ENCODE measurements at regions not wholly inside any gene's neighbourhood (a gene's known extent, or its start where the extent isn't known, plus 50 kb on each side); places are given as distances from the start of the nearest gene placed in this dataset.

- H3K27me3 ChIP-seq: no peaks in the 10 kb centered on the region
- TF ChIP-seq CTCF (IDR thresholded peaks at IDR 0.05): no peak
- H3K4me1 ChIP-seq: no peaks in the 10 kb centered on the region
- intact Hi-C loops (cut with DNase I): no loop called here
- H3K9me3 ChIP-seq: no peaks in the 10 kb centered on the region
- H3K36me3 ChIP-seq: no peaks in the 10 kb centered on the region
- DNase-seq (ENCODE audit: low spot score in 2 of 2): no peak
- no peak overlapping the region for H3K4me3 ChIP-seq
- no peak overlapping the region for H3K27ac ChIP-seq
Observed at GRCh38 chr3:153260681-153261080, 98.7 kb downstream of the RAP2B start.

DNA sequence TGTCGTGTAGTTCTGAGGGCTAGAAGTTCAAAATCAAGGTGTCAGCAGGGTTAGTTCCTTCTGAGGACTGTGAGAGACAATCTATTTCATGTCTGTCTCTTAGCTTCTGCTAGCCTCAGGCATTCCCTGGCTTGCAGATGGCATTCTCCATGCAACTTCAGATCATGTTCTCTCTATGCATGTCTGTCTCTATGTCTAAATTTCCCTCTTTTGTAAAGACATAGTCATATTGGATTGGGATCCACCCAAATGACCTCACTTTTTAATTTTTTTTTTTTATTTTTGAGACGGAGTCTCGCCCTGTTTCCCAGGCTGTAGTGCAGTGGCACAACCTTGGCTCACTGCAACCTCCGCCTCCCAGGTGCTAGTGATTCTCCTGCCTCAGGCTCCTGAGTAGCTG is 104.6 kb downstream of the RAP2B start:
- intact Hi-C loops (cut with DNase I): no loop called here
- no peak for TF ChIP-seq CTCF (IDR thresholded peaks at IDR 0.05)
- Histone ChIP-seq H3K9me3 (no peaks in the 10 kb centered on the region), H3K4me3 (no peak overlapping the region), H3K27ac (no peak overlapping the region), H3K27me3 (no peaks in the 10 kb centered on the region), H3K4me1 (no peaks in the 10 kb centered on the region), H3K36me3 (no peaks in the 10 kb centered on the region)
- no peak for DNase-seq (ENCODE audit: low spot score in 2 of 2)

DNA sequence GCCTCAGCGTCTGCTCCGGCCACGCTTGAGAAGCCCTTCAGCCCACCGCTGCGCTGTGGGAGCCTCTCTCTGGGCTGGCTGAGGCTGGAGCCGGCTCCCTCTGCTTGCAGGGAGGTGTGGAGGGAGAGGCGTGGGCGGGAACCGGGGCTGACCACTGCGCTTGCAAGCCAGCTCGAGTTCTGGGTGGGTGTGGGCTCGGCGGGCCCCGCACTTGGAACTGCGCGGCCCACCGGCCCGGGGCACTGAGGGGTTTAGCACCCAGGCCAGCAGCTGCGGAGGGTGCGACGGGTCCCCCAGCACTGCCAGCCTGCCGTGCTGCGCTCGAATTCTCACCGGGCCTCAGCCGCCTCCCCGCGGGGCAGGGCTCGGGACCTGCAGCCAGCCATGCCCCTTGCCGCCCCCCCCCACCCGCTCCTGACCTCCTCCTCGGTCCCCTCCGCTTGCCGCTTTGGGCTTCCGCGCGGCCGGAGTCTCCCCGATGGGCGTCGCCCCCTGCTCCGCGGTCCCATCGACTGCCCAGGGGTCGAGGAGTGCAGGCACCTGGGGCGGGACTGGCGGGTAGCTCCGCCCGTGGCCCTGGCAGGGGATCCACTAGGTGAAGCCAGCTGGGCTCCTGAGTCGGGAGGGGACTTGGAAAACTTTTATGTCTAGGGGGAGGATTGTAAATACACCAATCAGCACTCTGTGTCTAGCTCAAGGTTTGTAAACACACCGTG is 106.7 kb downstream of the RAP2B start:
- H3K27me3 ChIP-seq: no peaks in the 10 kb centered on the region
- H3K27ac ChIP-seq: no peak overlapping the region
- H3K9me3 ChIP-seq: no peaks in the 10 kb centered on the region
- no peaks in the 10 kb centered on the region for H3K4me1 ChIP-seq
- DNase-seq (ENCODE audit: low spot score in 2 of 2): no peak
- H3K36me3 ChIP-seq: no peaks in the 10 kb centered on the region
- intact Hi-C loops (cut with DNase I): no loop called here
- TF ChIP-seq CTCF (IDR thresholded peaks at IDR 0.05): no peak
- H3K4me3 ChIP-seq: no peak overlapping the region

DNA sequence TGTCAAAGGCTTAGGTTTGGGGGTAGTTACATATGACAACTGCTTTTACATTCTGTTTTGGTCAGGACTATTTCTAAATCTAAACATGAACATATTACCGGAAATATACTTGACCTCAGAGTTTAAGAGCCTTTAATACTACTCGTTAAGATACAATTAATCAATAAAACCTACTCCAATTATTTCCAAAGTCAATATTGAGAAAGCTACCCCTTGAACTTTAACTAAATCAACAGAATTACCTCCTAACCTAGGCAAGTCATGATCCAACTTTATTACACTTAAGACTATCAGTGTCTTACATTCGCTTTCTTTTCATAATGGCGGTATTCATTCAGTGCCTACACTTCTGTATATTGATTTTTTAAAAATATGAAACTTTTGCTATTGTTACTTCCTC is 107.7 kb downstream of the RAP2B start:
- Histone ChIP-seq H3K4me1 (no peaks in the 10 kb centered on the region), H3K9me3 (no peaks in the 10 kb centered on the region), H3K27ac (no peak overlapping the region), H3K27me3 (no peaks in the 10 kb centered on the region), H3K36me3 (no peaks in the 10 kb centered on the region), H3K4me3 (no peak overlapping the region)
- DNase-seq (ENCODE audit: low spot score in 2 of 2): no peak
- intact Hi-C loops (cut with DNase I): no loop called here
- no peak for TF ChIP-seq CTCF (IDR thresholded peaks at IDR 0.05)

DNA sequence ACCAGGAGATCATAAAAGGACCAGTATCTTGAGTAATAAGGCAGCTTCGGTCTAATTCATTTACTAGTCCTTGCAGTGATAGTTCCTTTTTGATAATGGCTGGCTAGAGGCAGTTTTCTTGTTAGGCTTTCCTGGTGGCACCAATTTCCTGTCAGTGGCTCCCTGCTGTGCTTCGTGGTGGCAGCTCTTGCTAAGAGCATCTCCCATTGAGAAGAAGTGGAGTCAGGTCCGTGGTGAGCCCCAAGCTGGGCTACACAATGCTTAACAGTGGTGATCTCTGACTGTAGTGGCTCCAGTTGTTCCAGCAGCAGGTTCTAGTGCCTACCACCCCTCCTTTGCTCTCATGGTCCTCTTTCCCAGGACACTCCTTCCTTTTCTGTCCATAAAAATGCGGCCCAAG is 111.2 kb downstream of the RAP2B start:
- intact Hi-C loops (cut with DNase I): no loop called here
- no peaks in the 10 kb centered on the region for H3K36me3 ChIP-seq
- H3K27ac ChIP-seq: no peak overlapping the region
- no peaks in the 10 kb centered on the region for H3K4me1 ChIP-seq
- no peak for DNase-seq (ENCODE audit: low spot score in 2 of 2)
- no peaks in the 10 kb centered on the region for H3K27me3 ChIP-seq
- no peaks in the 10 kb centered on the region for H3K9me3 ChIP-seq
- H3K4me3 ChIP-seq: no peak overlapping the region
- TF ChIP-seq CTCF (IDR thresholded peaks at IDR 0.05): no peak
